ENCODE measurements at regions not wholly inside any gene's neighbourhood (a gene's known extent, or its start where the extent isn't known, plus 50 kb on each side); places are given as distances from the start of the nearest gene placed in this dataset.

- TF ChIP-seq CTCF (IDR thresholded peaks at IDR 0.05) = no peak
- TF ChIP-seq POLR2A (IDR thresholded peaks at IDR 0.05) = no peak
Observed at GRCh38 chr10:36182179-36182566, 540.1 kb upstream of the FZD8 start.

All from lower leg skin (tissue), 3 donors.